ENCODE measurements at regions not wholly inside any gene's neighbourhood (a gene's known extent, or its start where the extent isn't known, plus 50 kb on each side); places are given as distances from the start of the nearest gene placed in this dataset.

GRCh38 chr21:32070126-32070525 lies 197.3 kb downstream of the HUNK start:
- POLR2A ChIA-PET = no interaction called here
- CTCF ChIA-PET = interaction anchor here (0.6 to 1.2 kb wide), 4 partner anchors 26 to 1571 kb away, joined by 3 to 4 read pairs (median 4); partner anchors contain the start of gene CRYZL1
- H3K9me3 ChIP-seq (ENCODE audit: control insufficient read depth, insufficient read depth, low read depth, low read length) = no peaks in the 10 kb centered on the region
- no peak overlapping the region for H3K4me3 ChIP-seq (ENCODE audit: low read depth, low read length)
- H3K4me1 ChIP-seq (ENCODE audit: control insufficient read depth, insufficient read depth, low read length) = no peaks in the 10 kb centered on the region
- H3K36me3 ChIP-seq (ENCODE audit: control insufficient read depth in 2 of 2, insufficient read depth in 1 of 2, low read length in 2 of 2) = no peaks in the 10 kb centered on the region
- H3K27ac ChIP-seq (ENCODE audit: extremely low read depth, low read depth, low read length) = no peak overlapping the region
- TF ChIP-seq KLF9 (tag by site-specific recombination; IDR thresholded peaks at IDR 0.05; ENCODE audit: low read depth) = no peak
- TF ChIP-seq TCF7L2 (IDR thresholded peaks at IDR 0.05; ENCODE audit: borderline replicate concordance, low read depth, low read length) = no peak
- no peak for TF ChIP-seq ZNF785 (tag by site-specific recombination; IDR thresholded peaks at IDR 0.05)

- no peaks in the 10 kb centered on the region for H3K9me3 ChIP-seq (ENCODE audit: control insufficient read depth, insufficient read depth, low read depth, low read length)
Measured at GRCh38 chr21:32065654-32066053, 192.8 kb downstream of the HUNK start.

More at GRCh38 chr21:32065654-32066053, 192.8 kb downstream of the HUNK start:
- no peak overlapping the region for H3K4me3 ChIP-seq (ENCODE audit: low read depth, low read length)
- POLR2A ChIA-PET = no interaction called here
- H3K4me1 ChIP-seq (ENCODE audit: control insufficient read depth, insufficient read depth, low read length) = no peaks in the 10 kb centered on the region
- no peak for TF ChIP-seq ZSCAN18 (tag by site-specific recombination; IDR thresholded peaks at IDR 0.05)
- no peak for TF ChIP-seq ZNF112 (tag by site-specific recombination; IDR thresholded peaks at IDR 0.05)
- TF ChIP-seq HOXD13 (CRISPR knock-in tag; IDR thresholded peaks at IDR 0.05; ENCODE audit: borderline replicate concordance) = no peak
- TF ChIP-seq ZNF266 (tag by site-specific recombination; IDR thresholded peaks at IDR 0.05; ENCODE audit: low read depth) = no peak
- no peak for TF ChIP-seq ZSCAN16 (tag by site-specific recombination; IDR thresholded peaks at IDR 0.05)
- TF ChIP-seq ZSCAN30 (tag by site-specific recombination; IDR thresholded peaks at IDR 0.05) = no peak
- no peak for TF ChIP-seq MZF1 (tag by site-specific recombination; IDR thresholded peaks at IDR 0.05; ENCODE audit: borderline replicate concordance)
- no peak for TF ChIP-seq ZNF148 (tag by site-specific recombination; IDR thresholded peaks at IDR 0.05; ENCODE audit: borderline replicate concordance)
- no peak for TF ChIP-seq ZNF121 (tag by site-specific recombination; IDR thresholded peaks at IDR 0.05)
- TF ChIP-seq KLF17 (tag by site-specific recombination; IDR thresholded peaks at IDR 0.05) = no peak
- no peak for TF ChIP-seq ZNF639 (tag by site-specific recombination; IDR thresholded peaks at IDR 0.05)
- TF ChIP-seq TCF7L2 (IDR thresholded peaks at IDR 0.05; ENCODE audit: borderline replicate concordance, low read depth, low read length) = no peak
- TF ChIP-seq KLF8 (tag by site-specific recombination; IDR thresholded peaks at IDR 0.05) = no peak
- TF ChIP-seq ZNF626 (tag by site-specific recombination; IDR thresholded peaks at IDR 0.05) = no peak
- no peak for TF ChIP-seq PRDM4 (tag by site-specific recombination; IDR thresholded peaks at IDR 0.05)
- no peak for TF ChIP-seq ZNF777 (tag by site-specific recombination; IDR thresholded peaks at IDR 0.05; ENCODE audit: borderline replicate concordance)
- no peak for TF ChIP-seq PATZ1 (tag by site-specific recombination; IDR thresholded peaks at IDR 0.05)
- TF ChIP-seq ZNF530 (tag by site-specific recombination; IDR thresholded peaks at IDR 0.05; ENCODE audit: low read depth) = no peak
- TF ChIP-seq ZNF585B (tag by site-specific recombination; IDR thresholded peaks at IDR 0.05) = no peak
- no peaks in the 10 kb centered on the region for H3K36me3 ChIP-seq (ENCODE audit: control insufficient read depth in 2 of 2, insufficient read depth in 1 of 2, low read length in 2 of 2)
- no peak overlapping the region for H3K27ac ChIP-seq (ENCODE audit: extremely low read depth, low read depth, low read length)
- CTCF ChIA-PET = no interaction called here
